Activated gamma-delta T cell treated with anti-CD3 and anti-CD28 coated beads, Interleukin-2, amount 50 U/mL, for 16 hours (primary cell): ENCODE measurements at regions not wholly inside any gene's neighbourhood (a gene's known extent, or its start where the extent isn't known, plus 50 kb on each side); places are given as distances from the start of the nearest gene placed in this dataset.
"Not testable (repeated sequence)": the region's sequence is repeated elsewhere in the genome, so short reads cannot be mapped to it uniquely, and the experiment has no call there.

Experiments
- DNase-seq: peaks from one replicate; pipeline ENCODE4 v3.0.0-alpha.2; 2020; ENCODE audit warnings: low read depth

DNA sequence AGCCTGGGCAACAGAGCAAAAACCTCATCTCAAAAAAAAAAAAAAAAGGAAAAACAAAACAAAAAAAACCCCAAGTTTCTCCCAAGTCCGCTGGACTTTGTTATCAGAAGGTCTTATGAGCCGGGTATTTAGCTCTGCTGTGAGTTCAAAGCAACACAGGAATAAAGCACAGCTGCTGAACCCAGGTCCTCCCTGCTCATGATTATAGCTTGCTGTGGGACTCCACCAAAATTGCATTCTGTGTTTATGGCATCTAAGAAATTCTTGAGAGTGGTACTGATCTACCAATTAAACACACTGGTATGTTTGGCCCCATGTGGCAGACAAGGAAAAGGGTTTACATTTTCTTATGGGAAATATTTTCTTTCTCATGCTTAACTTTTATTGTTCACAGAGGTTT lies 93.6 kb upstream of the NEDD9 start:
- DNase-seq = no peak

DNA sequence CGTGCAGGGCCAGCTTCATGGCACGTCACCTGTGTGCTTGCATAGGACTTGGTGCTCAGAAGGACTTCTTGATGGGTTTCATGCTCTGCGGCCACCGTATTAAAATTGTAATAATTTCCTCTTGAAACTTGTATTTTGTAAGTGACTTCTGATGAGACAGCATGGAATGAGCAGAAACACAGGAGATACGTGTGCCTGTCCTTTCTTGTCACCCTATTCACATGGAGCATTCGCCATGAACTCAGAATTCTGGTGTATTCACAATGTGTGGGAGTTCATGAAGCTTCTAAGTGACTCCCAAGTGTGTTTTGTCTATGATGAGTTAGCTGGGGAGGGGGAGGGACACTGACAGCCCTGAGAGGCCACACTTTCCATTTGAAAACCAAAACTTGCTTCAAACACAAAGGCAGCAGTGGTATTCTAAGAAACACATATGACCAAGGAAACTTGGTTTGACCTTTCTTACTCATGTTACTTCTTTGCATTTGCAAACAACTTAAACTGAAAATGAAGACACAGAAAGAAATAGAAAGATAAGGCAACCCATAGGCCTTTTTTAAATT lies 92.1 kb upstream of the NEDD9 start:
- DNase-seq = peak; percentile 37

DNA sequence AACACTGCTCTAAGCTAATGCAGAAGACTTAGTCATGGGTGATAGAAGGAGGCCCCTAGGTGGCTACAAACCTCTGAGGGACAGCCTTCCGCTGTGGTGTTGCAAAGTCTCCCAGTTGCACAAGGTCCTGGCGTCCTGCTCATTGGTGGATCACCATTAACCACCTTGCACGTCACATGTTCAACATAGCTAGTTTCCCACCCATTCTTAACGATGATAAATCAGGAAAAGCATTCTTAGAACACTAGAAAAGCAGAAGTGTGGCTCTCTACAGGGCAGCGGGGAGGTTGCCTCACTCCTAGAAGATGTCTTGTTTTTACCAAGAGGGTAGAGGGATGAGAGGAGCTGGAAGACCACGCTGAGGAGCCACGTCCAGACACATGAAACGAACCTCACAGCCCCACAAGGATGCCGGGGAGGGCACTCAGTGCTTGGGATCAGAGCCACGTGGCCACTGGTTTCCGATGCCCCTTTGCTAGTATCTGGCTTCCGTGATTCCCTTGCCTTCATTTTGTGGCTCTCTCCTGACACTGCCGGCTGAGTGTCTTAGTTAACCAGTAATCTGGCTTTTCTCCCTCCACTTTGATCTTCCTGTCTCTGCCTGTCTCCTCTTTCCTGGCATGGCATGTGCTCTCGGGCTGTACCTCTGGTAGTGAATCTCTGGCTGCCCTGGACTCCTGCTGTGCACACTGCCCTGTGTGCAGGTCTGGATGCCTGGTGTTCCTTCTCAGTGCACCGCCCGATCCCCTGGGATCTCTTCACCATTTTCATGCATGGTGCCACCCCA lies 91.4 kb upstream of the NEDD9 start:
- DNase-seq = no peak

DNA sequence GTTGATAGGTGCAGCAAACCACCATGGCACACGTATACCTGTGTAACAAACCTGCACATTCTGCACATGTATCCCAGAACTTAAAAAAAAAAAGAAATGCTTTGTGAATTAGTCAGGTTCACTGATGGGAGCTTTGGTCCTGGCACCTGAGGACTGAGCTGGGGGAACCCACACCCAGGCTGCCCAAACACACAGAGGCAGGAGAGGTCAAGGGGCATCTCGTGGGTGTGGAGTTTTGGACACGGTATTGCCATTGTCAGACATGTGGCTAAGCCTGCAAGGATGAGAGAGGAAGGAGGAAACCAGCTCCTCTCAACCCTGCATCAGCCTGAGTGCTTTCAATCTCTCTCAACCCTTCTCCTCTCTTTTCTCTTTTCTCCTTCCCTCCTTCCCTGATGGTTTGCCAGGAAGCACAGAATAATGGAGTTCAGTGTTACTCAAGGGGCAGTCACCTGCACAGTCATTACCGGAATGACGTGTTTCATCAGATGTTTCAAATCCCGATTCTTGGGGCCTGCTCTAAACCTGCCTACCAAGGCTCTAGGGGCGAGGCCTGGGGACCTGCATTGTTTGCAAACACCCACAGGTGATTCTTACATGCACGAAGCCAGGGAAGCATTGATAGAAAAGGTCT lies 89.9 kb upstream of the NEDD9 start:
- no peak for DNase-seq

DNA sequence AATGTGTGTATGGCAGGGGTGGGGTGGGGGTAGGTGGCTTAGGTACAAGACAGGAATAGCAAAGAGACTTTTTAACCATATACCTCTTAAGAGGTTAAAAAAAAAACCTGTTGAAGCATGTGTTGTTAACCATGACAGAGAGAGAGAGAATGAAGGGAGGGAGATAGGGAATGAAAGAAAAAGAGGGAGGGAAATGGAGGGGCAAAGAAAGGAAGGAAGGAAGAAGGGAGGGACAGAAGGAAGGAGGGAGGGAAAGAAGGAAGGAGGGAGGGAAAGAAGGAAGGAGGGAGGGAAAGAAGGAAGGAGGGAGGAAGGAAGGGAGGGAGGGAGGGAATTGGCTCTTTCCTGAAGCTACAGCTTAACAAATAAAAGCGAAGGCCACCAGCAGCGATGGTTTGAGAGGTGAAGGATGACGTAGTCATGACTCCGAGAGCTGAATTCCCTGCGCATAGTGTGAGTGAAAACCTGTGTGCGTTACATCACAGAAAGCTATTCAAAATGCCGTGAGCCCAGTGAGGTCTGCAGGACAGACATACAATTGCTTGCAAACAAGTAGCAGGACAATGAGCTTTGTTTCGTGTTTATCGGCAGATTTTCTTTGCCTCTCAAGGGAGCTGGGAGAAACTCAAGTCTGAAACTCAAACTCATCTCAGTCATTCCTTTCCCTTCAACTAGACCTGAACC lies 88.6 kb upstream of the NEDD9 start:
- DNase-seq = no peak

DNA sequence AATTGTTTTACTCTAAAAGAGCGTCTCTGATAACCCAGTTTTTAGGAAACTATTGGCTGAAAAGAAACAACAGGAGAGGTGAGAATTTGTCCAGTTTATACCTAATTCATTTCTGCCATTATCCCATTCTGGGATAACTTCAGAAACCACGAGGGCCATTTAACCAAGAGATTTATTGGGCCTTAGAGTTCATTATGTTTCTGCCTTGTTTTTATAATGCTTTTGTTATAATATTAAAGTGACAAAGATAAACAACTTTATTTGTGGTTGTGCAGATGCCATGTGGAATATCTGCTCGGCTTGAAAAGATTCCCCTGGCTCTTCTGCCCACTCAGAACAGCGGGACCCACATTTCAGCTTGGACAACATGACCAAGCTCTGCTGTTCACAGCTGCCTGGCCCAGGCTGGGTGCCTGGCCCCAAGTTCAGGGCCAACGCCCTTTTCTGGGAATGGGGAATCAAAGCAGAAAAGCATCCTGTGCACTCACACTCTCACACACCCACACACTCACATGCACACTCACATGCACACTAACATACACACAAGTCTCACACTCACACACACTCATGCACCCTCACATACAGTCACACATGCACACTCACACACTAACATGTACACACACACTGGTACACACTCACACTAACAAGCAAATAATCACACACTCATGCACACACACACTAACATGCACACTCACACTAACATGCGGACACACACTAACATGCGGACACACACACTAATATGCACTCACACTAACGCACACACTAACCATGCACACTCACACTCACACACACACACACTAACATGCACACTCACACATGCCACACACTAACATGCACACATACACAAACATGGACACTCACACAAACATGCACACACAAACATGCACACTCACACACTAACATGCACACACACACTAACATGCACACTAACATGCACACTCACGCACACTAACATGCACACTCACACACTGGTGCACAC lies 86.7 kb upstream of the NEDD9 start:
- DNase-seq = no peak

DNA sequence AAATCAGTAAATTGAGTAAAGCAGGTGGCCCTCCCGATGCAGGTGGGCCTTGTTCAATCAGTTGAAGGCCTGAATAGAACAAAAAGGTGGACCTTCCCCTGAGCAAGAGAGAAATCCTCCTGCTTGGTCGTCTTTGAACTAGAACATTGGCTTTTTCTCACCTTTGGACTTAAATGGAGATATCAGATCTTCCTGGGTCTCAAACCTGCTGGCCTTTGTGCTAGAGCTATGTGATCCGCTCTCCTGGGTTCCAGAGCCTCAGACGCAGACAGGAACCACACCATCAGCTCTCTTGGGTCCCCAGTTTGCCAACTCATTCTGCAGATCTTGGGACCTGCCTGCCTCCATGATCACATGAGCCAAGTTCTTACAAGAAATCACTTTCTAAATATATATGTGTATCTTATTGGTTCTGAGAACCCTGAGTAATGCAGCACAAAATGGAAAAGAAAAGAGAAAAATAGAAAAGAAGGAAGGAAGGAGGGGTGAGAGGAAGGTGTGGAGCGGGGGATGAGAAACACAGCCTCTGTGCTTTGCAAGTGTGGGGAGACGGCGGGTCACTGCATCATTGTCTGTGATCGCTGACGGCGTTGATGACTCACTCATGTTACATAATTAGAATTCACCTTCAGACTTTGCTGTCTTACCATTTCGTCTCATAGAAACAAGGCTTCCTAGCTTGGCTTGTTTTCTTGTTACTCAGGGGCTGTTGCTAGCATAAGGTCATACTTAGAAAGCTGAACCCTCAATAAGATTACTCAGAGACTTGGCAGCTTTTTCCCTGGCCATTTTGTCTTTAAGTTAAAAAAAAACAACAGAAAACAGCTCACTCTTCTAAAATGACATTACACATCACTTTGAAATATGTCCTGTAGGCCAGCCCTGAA lies 85.7 kb upstream of the NEDD9 start:
- peak; percentile 61 for DNase-seq

DNA sequence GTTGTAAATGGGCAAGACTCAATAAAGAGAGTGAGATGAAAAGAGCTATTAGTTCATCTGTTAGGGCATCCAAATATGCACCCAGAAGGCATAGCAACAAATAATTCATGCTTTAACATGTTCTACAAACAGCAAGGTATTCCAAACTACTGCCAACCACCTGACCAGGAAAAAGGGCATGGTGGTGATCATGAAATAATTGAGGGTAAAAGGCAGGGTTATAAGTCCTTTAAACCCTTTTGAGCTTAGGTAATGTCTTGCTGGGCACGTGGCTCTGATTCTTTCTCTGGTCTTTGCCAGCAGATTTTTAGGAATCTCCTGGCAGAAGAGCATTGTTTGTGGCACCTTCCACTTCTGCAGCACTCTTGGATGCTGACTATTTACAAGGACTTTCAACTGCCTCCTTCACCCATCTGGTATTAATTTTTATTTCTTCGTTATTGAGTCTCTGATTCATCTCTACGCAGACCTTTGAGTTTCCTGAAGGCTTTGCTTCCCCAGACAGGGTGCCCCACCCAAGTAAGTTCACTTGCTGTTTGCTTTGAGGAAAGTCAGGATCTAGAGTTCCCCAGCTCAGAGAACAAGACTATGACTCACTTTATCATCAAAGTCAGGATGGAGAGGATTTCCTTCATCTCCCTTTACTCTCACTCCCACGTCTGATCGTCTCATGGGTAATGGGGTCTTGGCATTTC lies 83.4 kb upstream of the NEDD9 start:
- DNase-seq = no peak

DNA sequence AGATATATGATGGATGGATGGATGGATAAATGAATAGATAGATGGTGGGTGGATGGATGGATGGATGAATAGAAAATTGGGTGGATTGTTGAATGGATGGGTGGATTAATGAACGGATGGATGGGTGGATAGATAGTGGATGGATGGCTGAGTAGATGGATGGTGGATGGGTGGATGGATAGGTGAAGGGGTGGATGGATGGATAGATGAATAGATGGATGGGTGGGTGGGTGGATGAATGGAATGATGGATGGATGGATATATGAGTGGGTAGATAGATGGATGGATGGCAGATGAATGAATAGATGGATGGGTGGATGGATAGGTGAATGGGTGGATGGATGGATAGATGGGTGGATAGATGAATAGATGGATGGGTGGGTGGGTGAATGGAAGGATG lies 80.7 kb upstream of the NEDD9 start:
- no peak for DNase-seq

DNA sequence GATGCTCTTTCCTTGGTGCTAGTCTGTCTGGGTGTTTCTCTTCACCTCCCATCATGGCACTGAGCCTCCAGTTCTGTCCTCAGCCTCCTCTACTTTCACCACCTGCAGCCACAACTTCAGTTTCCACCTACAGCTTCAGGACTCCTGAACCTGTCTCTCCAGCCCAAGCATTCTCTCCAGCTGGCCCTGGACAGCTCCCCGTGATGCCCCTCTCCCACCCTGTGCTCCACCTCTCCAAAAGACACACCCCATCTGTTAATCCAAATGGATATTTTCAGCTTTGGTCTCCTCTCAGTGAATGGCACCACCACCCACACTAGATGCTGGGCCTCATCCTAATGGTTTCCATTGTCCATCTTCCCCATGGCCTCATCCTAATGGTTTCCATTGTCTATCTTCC lies 79.5 kb upstream of the NEDD9 start:
- DNase-seq = no peak

DNA sequence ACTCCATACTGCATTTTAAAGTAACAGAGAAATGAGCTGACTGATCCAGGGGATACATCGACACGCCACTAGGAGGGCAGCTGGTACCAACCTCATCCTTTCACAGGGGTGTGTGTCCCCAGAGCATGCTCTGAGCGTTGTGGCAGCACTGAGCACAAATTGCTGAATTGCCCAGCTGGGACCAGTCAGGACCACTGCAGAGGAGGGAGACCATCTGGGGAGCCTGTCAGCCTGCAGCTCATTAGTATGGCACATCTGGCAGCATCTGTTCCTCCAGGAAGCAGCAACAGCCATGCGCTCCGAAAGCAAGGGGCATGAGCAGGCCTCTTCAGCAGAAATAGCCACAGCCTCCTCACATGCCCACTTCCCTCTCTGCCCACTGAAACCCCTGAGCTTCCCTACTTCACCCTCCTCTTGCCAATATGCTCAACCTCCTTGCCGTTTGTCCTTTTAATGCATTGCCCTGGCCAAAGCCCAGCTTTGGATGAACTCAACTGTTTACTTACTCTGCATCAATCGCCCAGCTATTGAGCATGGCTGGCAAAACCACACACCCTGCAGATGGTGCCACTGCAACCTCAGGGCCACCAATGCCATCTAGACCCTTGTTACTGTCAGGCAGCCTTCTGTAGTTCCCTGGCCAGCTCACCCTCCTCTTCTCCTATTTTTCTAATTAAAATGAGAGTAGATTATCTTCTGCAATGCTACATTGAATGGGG lies 77.6 kb upstream of the NEDD9 start:
- DNase-seq = no peak

DNA sequence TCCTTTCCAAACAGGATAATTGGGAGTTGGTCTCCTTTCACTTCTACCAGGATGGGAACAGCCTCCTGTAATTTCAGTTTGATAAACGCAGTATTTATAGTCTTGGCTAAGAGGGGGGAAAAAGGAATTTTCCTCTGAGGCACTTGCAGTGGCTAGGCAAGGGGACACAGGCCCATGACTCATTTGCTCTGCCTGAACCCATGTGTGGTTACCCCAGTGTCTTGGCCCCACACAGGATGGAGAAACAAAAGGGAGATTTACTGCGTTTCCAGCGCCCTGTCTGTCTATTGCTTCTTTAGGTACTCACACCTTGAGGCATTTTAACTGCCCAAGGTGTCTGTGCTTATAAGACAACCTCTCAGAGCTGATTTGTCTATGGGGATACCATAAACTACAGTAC lies 74.8 kb upstream of the NEDD9 start:
- no peak for DNase-seq

DNA sequence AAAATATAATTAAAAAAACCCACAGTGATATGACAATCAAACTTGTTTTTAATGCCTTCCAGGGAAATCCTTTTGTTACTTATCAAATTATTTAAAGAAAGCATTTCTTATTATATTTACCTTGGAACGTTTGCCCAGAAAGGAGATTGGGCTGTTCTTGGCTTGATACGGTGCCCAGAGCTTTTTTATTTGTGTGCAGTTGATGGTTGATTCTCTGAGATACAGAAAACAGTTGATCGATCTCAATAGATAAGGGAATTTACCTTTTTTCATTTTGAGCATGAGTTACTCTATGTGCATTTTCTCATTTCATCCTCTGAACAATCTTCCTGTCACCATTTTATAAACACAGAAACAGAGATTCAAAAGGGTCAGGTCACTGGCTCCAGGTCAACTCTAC lies 72.5 kb upstream of the NEDD9 start:
- no peak for DNase-seq

DNA sequence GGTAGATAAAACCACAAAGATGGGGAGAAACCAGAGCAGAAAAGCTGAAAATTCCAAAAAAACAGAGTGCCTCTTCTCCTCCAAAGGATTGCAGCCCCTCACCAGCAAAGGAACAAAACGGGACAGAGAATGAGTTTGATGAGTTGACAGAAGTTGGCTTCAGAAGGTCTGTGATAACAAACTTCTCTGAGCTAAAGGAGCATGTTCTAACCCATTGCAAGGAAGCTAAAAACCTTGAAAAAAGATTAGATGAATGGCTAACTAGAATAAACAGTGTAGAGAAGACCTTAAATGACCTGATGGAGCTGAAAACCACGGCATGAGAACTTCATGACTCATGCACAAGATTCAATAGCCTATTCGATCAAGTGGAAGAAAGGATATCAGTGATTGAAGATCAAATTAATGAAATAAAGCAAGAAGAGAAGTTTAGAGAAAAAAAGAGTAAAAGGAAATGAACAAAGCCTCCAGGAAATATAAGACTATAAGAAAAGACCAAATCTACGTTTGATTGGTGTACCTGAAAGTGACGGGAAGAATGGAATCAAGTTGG lies 67.5 kb upstream of the NEDD9 start:
- DNase-seq = not testable (repeated sequence)

DNA sequence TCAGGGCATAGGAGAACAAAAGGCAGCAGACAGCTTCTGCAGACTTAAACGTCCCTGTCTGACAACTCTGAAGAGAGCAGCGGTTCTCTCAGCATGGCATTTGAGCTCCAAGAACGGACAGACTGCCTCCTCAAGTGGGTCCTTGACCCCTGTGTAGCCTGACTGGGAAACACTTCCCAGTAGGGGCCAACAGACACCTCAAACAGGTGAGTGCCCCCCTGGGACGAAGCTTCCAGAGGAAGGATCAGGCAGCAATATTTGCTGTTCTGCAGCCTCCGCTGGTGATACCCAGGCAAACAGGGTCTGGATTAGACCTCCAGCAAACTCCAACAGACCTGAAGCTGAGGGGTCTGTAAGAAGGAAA lies 66.9 kb upstream of the NEDD9 start:
- DNase-seq = not testable (repeated sequence)

DNA sequence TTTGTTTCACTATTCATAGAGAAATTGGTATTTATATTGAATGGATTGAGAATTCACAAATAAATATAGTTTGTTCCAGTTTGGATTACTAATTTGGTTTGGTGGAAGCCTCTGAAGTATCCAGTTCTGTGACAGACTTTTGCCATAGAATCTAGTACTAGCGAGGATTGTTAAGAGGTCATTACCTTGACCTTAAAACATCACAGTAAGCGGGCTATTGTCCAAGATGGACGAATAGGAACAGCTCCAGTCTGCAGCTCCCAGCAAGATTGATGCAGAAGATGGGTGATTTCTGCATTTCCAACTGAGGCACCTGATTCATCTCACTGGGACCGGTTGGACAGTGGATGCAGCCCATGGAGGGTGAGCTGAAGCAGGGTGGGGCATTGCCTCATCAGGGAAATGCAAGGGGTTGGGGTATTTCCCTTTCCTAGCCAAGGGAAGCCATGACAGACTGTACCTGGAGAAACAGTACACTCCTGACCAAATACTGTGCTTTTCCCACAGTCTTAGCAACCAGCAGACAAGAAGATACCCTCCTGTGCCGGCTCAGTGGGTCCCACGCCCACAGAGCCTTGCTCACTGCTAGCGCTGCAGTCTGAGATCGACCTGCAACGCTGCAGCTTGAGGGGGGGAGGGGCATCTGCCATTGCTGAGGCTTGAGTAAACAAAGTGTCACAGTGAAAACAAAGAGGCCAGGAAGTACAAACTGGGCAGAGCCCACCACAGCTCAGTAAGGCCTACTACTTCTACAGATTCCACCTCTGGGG lies 66.4 kb upstream of the NEDD9 start:
- no peak for DNase-seq

DNA sequence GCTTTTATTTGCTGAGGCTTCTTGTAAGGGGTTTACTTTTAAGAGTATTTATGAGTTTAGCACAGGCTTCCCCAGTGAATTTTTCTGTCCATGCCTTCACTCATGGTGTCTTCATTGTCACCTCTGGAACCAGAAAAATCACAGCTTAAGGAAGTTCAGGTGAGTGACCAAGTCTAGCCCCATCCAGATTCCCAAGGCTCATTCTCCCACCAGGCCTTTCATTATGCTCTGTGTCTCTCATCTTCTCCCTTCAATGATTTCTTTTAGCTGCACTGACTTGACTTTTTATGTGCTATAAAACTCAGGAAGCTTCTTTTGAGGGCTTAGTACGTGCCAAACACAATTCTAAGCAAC lies 64.9 kb upstream of the NEDD9 start:
- DNase-seq = no peak
